ENCODE measurements at regions not wholly inside any gene's neighbourhood (a gene's known extent, or its start where the extent isn't known, plus 50 kb on each side); places are given as distances from the start of the nearest gene placed in this dataset.

DNA sequence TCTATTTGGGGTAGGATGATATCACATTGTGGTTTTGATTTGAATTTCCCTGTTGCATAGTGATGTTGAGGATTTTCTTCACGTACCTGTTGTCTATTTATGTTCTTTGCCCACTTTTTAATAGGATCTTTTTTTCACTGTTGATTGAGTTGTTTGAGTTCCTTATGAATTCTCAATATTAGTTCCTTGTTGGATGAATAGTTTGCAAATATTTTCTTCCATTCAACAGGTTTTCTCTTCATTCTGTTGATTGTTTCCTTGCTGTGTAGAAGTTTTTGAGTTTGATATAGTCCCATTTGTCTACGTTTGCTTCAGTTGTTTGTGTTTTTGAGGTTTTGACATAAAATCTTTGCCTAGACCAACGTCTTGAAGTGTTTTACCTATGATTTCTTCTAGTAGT, 369.5 kb upstream of the CAMK1G start:
- no peak for TF ChIP-seq EZH2phosphoT487 (IDR thresholded peaks at IDR 0.05; ENCODE audit: borderline replicate concordance)
- TF ChIP-seq, protein P1, sequence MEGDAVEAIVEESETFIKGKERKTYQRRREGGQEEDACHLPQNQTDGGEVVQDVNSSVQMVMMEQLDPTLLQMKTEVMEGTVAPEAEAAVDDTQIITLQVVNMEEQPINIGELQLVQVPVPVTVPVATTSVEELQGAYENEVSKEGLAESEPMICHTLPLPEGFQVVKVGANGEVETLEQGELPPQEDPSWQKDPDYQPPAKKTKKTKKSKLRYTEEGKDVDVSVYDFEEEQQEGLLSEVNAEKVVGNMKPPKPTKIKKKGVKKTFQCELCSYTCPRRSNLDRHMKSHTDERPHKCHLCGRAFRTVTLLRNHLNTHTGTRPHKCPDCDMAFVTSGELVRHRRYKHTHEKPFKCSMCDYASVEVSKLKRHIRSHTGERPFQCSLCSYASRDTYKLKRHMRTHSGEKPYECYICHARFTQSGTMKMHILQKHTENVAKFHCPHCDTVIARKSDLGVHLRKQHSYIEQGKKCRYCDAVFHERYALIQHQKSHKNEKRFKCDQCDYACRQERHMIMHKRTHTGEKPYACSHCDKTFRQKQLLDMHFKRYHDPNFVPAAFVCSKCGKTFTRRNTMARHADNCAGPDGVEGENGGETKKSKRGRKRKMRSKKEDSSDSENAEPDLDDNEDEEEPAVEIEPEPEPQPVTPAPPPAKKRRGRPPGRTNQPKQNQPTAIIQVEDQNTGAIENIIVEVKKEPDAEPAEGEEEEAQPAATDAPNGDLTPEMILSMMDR (conservative IDR thresholded peaks at IDR 0.05; ENCODE audit: low read length), result no peak

All from Loucy (cell line).